ENCODE measurements at regions not wholly inside any gene's neighbourhood (a gene's known extent, or its start where the extent isn't known, plus 50 kb on each side); places are given as distances from the start of the nearest gene placed in this dataset.

DNA sequence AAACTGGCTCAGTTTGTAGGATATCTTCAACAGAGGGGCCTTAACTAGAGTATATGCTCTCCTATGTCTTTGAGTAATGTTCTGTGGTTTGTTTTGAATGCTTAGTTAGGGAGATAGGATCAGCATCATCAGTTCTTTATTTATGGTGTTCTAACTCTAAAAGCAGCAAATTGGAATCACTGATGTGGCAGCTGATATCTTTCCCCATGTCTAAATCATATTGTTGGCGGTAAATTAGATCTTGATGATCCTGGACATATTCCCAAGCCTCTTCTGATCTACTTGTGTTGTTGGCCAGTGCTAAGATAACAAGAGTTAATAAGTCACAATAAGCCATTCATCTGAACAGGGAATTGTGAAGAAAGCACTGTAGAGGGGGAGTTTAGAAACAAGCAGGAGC is 332.4 kb upstream of the DAB2 start:
- TF ChIP-seq, protein P1, sequence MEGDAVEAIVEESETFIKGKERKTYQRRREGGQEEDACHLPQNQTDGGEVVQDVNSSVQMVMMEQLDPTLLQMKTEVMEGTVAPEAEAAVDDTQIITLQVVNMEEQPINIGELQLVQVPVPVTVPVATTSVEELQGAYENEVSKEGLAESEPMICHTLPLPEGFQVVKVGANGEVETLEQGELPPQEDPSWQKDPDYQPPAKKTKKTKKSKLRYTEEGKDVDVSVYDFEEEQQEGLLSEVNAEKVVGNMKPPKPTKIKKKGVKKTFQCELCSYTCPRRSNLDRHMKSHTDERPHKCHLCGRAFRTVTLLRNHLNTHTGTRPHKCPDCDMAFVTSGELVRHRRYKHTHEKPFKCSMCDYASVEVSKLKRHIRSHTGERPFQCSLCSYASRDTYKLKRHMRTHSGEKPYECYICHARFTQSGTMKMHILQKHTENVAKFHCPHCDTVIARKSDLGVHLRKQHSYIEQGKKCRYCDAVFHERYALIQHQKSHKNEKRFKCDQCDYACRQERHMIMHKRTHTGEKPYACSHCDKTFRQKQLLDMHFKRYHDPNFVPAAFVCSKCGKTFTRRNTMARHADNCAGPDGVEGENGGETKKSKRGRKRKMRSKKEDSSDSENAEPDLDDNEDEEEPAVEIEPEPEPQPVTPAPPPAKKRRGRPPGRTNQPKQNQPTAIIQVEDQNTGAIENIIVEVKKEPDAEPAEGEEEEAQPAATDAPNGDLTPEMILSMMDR (IDR thresholded peaks at IDR 0.05), result no peak
- no peak for TF ChIP-seq POLR2A (IDR thresholded peaks at IDR 0.05)

Measured in testis (tissue), 2 donors.